GM23338 (cell line): ENCODE measurements at regions not wholly inside any gene's neighbourhood (a gene's known extent, or its start where the extent isn't known, plus 50 kb on each side); places are given as distances from the start of the nearest gene placed in this dataset.

Experiments
- ATAC-seq: fragments of 200-7000 bp; cut with Tn5 transposase; 3 replicates; pipeline ENCODE4 v1.9.1; 2020
- DNase-seq: peaks from one replicate; pipeline ENCODE4 v3.0.0-alpha.2; 2015; ENCODE audit warnings: low spot score
- H2AFZ ChIP-seq: fragments of 200-600 bp; sonication (generic); 2 replicates; pipeline ENCODE4 v1.8.0; 2016; ENCODE audit warnings: antibody characterized with exemption, mild to moderate bottlenecking, moderate library complexity
- H3F3A ChIP-seq: fragments of 200-600 bp; sonication (generic); replicated peaks from 2 replicates; pipeline ENCODE4 v1.8.0; 2017; ENCODE audit warnings: antibody characterized with exemption, mixed run types, low read depth
- H3K27ac ChIP-seq: fragments of 200-600 bp; sonication (generic); 2 replicates; pipeline ENCODE4 v1.6.1; 2016; ENCODE audit warnings: low read depth
- H3K27me3 ChIP-seq: fragments of 200-600 bp; sonication (generic); 2 replicates; pipeline ENCODE4 v1.8.0; 2016; ENCODE audit warnings: mild to moderate bottlenecking, mixed run types, moderate library complexity; ENCODE audit not compliant: insufficient read depth
- H3K36me3 ChIP-seq: fragments of 200-600 bp; sonication (generic); 2 replicates; pipeline ENCODE4 v1.8.0; 2016; ENCODE audit warnings: mild to moderate bottlenecking; ENCODE audit not compliant: insufficient read depth
- H3K4me1 ChIP-seq: fragments of 200-600 bp; sonication (generic); 2 replicates; pipeline ENCODE4 v1.8.0; 2016; ENCODE audit warnings: mild to moderate bottlenecking, moderate library complexity; ENCODE audit not compliant: insufficient read depth
- H3K4me2 ChIP-seq: fragments of 200-600 bp; sonication (generic); 2 replicates; pipeline ENCODE4 v1.7.1; 2017; ENCODE audit warnings: mixed run types
- H3K4me3 ChIP-seq: fragments of 200-600 bp; sonication (generic); 2 replicates; pipeline ENCODE4 v1.6.1; 2016; ENCODE audit warnings: mixed run types
- H3K79me2 ChIP-seq: fragments of 200-600 bp; sonication (generic); replicated peaks from 2 replicates; pipeline ENCODE4 v1.8.0; 2017; ENCODE audit warnings: mild to moderate bottlenecking; ENCODE audit not compliant: insufficient read depth
- H3K9me2 ChIP-seq: fragments of 200-600 bp; sonication (generic); 2 replicates; pipeline ENCODE4 v1.8.0; 2017; ENCODE audit not compliant: insufficient read depth
- H4K20me1 ChIP-seq: fragments of 200-600 bp; sonication (generic); replicated peaks from 2 replicates; pipeline ENCODE4 v1.8.0; 2017; ENCODE audit warnings: mild to moderate bottlenecking; ENCODE audit not compliant: insufficient read depth
- H3K27ac Mint-ChIP-seq: 2 replicates; pipeline ENCODE4 v1.8.0; 2020; ENCODE audit warnings: inconsistent platforms, mild to moderate bottlenecking, moderate library complexity, mixed read lengths
- H3K27me3 Mint-ChIP-seq: 3 replicates; pipeline ENCODE4 v1.8.0; 2022; ENCODE audit warnings: low read depth, mild to moderate bottlenecking, moderate library complexity, mixed read lengths, inconsistent platforms; ENCODE audit not compliant: insufficient read depth, poor library complexity
- H3K36me3 Mint-ChIP-seq: 3 replicates; pipeline ENCODE4 v1.8.0; 2021; ENCODE audit warnings: low read depth, mild to moderate bottlenecking, inconsistent platforms, moderate library complexity, mixed read lengths
- H3K4me1 Mint-ChIP-seq: 3 replicates; pipeline ENCODE4 v1.8.0; 2020; ENCODE audit warnings: mild to moderate bottlenecking, inconsistent platforms, mixed read lengths
- H3K4me3 Mint-ChIP-seq: 3 replicates; pipeline ENCODE4 v1.8.0; 2021; ENCODE audit warnings: moderate library complexity, mild to moderate bottlenecking, inconsistent platforms, mixed read lengths
- H3K9me3 Mint-ChIP-seq: 3 replicates; pipeline ENCODE4 v1.8.0; 2020; ENCODE audit warnings: moderate library complexity, mild to moderate bottlenecking, inconsistent platforms, mixed read lengths
- CREB1 ChIP-seq: fragments of 250-450 bp; sonication (Bioruptor Pico); IDR thresholded peaks from 2 replicates; pipeline ENCODE4 v1.5.0; 2020; ENCODE audit warnings: low read depth, mild to moderate bottlenecking, moderate library complexity
- EZH2 ChIP-seq: fragments of 200-600 bp; sonication (generic); IDR thresholded peaks from one replicate; pipeline ENCODE4 v1.8.0; 2017; ENCODE audit warnings: antibody characterized with exemption, mild to moderate bottlenecking, low read depth; ENCODE audit not compliant: unreplicated experiment
- EZH2phosphoT487 ChIP-seq: fragments of 200-600 bp; sonication (generic); IDR thresholded peaks from one replicate; pipeline ENCODE4 v1.8.1; 2018; ENCODE audit warnings: antibody characterized with exemption; ENCODE audit not compliant: unreplicated experiment
- JUNB ChIP-seq: IDR thresholded peaks from one replicate; pipeline ENCODE4 v1.6.1; 2016; ENCODE audit warnings: antibody characterized with exemption; ENCODE audit not compliant: unreplicated experiment
- POLR2AphosphoS5 ChIP-seq: IDR thresholded peaks from 2 replicates; pipeline ENCODE4 v1.6.1; 2016; ENCODE audit warnings: antibody characterized with exemption, low read depth
- STAT1 ChIP-seq: IDR thresholded peaks from one replicate; pipeline ENCODE4 v1.6.1; 2016; ENCODE audit warnings: antibody characterized with exemption; ENCODE audit not compliant: unreplicated experiment
- ZNF114 ChIP-seq: fragments of 250-450 bp; sonication (Bioruptor Pico); IDR thresholded peaks from 2 replicates; pipeline ENCODE4 v1.5.0; 2020; ENCODE audit warnings: mild to moderate bottlenecking, moderate library complexity
- ZNF331 ChIP-seq: fragments of 250-450 bp; sonication (Bioruptor Pico); IDR thresholded peaks from 2 replicates; pipeline ENCODE4 v1.5.0; 2020; ENCODE audit warnings: low read depth, mild to moderate bottlenecking, moderate library complexity
- ZNF462 ChIP-seq: fragments of 250-450 bp; sonication (Bioruptor Pico); IDR thresholded peaks from 2 replicates; pipeline ENCODE4 v1.5.0; 2020; ENCODE audit warnings: mild to moderate bottlenecking, moderate library complexity
- TF ChIP-seq, protein P1 (sequence below): IDR thresholded peaks from 2 replicates; pipeline ENCODE4 v1.6.1; 2016; ENCODE audit warnings: antibody characterized with exemption
- TF ChIP-seq, protein P2 (sequence below): IDR thresholded peaks from one replicate; pipeline ENCODE4 v1.6.1; 2018; ENCODE audit warnings: antibody characterized with exemption; ENCODE audit not compliant: unreplicated experiment

- H3K4me3 Mint-ChIP-seq, result no peak overlapping the region
- Histone ChIP-seq H3K27me3 (no peaks in the 10 kb centered on the region), H3K27ac (no peak overlapping the region), H3K9me2 (no peaks in the 10 kb centered on the region), H2AFZ (no peak overlapping the region), H3K4me1 (peaks cover 12% of the 10 kb centered on the region), H3K79me2 (no peaks in the 10 kb centered on the region), H3F3A (no peaks in the 10 kb centered on the region), H3K36me3 (no peaks in the 10 kb centered on the region), H3K4me3 (no peak overlapping the region), H4K20me1 (no peaks in the 10 kb centered on the region), H3K4me2 (no peak overlapping the region)
- H3K27ac Mint-ChIP-seq, result no peak overlapping the region
- DNase-seq (no peak), ATAC-seq (no peak)
- no peaks in the 10 kb centered on the region for H3K9me3 Mint-ChIP-seq
- TF ChIP-seq POLR2AphosphoS5 (no peak), ZNF114 (CRISPR knock-in tag) (no peak)
- no peaks in the 10 kb centered on the region for H3K36me3 Mint-ChIP-seq
- H3K27me3 Mint-ChIP-seq, result peaks cover 3% of the 10 kb centered on the region
- peaks cover 16% of the 10 kb centered on the region for H3K4me1 Mint-ChIP-seq
Measured at GRCh38 chr15:36519067-36519466, 60.4 kb upstream of the CDIN1 start.

DNA sequence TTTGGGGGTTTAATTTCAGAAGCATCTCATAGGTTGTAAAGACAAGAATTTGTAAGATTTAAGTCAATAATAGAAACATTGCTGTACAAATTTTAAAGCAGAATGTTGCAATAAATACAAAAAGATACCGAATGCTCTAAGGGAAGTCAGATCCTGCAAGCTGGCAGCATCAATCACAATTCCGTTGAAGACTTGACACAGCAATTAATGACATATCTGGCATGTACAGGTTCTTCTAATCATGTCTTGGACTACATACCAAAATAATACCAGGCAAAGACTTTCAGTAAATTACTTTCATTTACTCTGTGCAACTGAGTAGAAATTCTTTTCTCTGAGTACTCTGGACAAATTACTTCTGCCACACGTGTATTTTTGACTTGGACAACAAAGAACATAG lies 54.0 kb upstream of the CDIN1 start:
- ATAC-seq (no peak), DNase-seq (no peak)
- Histone ChIP-seq H4K20me1 (no peaks in the 10 kb centered on the region), H3F3A (no peaks in the 10 kb centered on the region), H3K36me3 (no peaks in the 10 kb centered on the region), H2AFZ (no peak overlapping the region), H3K79me2 (no peaks in the 10 kb centered on the region), H3K4me1 (peaks cover 24% of the 10 kb centered on the region), H3K4me2 (no peak overlapping the region), H3K27ac (no peak overlapping the region), H3K4me3 (no peak overlapping the region), H3K27me3 (no peaks in the 10 kb centered on the region), H3K9me2 (no peaks in the 10 kb centered on the region)
- no peak overlapping the region for H3K27ac Mint-ChIP-seq
- no peaks in the 10 kb centered on the region for H3K36me3 Mint-ChIP-seq
- H3K4me1 Mint-ChIP-seq, result peaks cover 29% of the 10 kb centered on the region
- H3K9me3 Mint-ChIP-seq, result no peaks in the 10 kb centered on the region
- peaks cover 3% of the 10 kb centered on the region for H3K27me3 Mint-ChIP-seq
- no peak overlapping the region for H3K4me3 Mint-ChIP-seq
- TF ChIP-seq ZNF462 (CRISPR knock-in tag), result no peak
- TF ChIP-seq, protein P1, sequence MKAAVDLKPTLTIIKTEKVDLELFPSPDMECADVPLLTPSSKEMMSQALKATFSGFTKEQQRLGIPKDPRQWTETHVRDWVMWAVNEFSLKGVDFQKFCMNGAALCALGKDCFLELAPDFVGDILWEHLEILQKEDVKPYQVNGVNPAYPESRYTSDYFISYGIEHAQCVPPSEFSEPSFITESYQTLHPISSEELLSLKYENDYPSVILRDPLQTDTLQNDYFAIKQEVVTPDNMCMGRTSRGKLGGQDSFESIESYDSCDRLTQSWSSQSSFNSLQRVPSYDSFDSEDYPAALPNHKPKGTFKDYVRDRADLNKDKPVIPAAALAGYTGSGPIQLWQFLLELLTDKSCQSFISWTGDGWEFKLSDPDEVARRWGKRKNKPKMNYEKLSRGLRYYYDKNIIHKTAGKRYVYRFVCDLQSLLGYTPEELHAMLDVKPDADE, result no peak
- TF ChIP-seq EZH2, result no peak
- TF ChIP-seq CREB1 (CRISPR knock-in tag), result no peak
- no peak for TF ChIP-seq ZNF114 (CRISPR knock-in tag)
- TF ChIP-seq, protein P2, sequence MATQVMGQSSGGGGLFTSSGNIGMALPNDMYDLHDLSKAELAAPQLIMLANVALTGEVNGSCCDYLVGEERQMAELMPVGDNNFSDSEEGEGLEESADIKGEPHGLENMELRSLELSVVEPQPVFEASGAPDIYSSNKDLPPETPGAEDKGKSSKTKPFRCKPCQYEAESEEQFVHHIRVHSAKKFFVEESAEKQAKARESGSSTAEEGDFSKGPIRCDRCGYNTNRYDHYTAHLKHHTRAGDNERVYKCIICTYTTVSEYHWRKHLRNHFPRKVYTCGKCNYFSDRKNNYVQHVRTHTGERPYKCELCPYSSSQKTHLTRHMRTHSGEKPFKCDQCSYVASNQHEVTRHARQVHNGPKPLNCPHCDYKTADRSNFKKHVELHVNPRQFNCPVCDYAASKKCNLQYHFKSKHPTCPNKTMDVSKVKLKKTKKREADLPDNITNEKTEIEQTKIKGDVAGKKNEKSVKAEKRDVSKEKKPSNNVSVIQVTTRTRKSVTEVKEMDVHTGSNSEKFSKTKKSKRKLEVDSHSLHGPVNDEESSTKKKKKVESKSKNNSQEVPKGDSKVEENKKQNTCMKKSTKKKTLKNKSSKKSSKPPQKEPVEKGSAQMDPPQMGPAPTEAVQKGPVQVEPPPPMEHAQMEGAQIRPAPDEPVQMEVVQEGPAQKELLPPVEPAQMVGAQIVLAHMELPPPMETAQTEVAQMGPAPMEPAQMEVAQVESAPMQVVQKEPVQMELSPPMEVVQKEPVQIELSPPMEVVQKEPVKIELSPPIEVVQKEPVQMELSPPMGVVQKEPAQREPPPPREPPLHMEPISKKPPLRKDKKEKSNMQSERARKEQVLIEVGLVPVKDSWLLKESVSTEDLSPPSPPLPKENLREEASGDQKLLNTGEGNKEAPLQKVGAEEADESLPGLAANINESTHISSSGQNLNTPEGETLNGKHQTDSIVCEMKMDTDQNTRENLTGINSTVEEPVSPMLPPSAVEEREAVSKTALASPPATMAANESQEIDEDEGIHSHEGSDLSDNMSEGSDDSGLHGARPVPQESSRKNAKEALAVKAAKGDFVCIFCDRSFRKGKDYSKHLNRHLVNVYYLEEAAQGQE, result no peak
- TF ChIP-seq STAT1, result no peak
- no peak for TF ChIP-seq ZNF331 (CRISPR knock-in tag)
- TF ChIP-seq EZH2phosphoT487, result no peak
- TF ChIP-seq POLR2AphosphoS5, result no peak
- no peak for TF ChIP-seq JUNB
